HCT116 (cell line): ENCODE measurements at regions not wholly inside any gene's neighbourhood (a gene's known extent, or its start where the extent isn't known, plus 50 kb on each side); places are given as distances from the start of the nearest gene placed in this dataset.

ENCODE experiments used
- CTCF ChIP-seq, 3 experiments: fragments of 200-600 bp in 1 of 3; sonication (generic) in 1 of 3; IDR thresholded peaks in 2 of 3; conservative IDR thresholded peaks in 1 of 3; 2 replicates each; pipeline ENCODE4 v1.5.1; 2012 to 2017; ENCODE audit warnings: low read depth in 2 of 3, low read length in 2 of 3, antibody characterized with exemption in 1 of 3, borderline replicate concordance in 1 of 3, control low read depth in 1 of 3, mild to moderate bottlenecking in 1 of 3, mixed read lengths in 1 of 3, mixed run types in 1 of 3, moderate library complexity in 1 of 3; ENCODE audit not compliant: insufficient read depth in 1 of 3
- EZH2 ChIP-seq: fragments of 200-600 bp; sonication (generic); IDR thresholded peaks from 2 replicates; pipeline ENCODE4 v1.6.1; 2017; ENCODE audit warnings: antibody characterized with exemption, mixed run types
- EZH2phosphoT487 ChIP-seq: fragments of 200-600 bp; IDR thresholded peaks from 2 replicates; pipeline ENCODE4 v1.6.1; 2018; ENCODE audit warnings: antibody characterized with exemption, borderline replicate concordance
- FOSL1 ChIP-seq: IDR thresholded peaks from 2 replicates; pipeline ENCODE4 v1.6.1; 2012; ENCODE audit warnings: low read depth
- JUND ChIP-seq: IDR thresholded peaks from 2 replicates; pipeline ENCODE4 v1.6.1; 2012
- POLR2A ChIP-seq: IDR thresholded peaks from 2 replicates; pipeline ENCODE4 v1.7.0; 2011; ENCODE audit warnings: borderline replicate concordance; ENCODE audit not compliant: insufficient read depth, insufficient read length; ENCODE audit errors: extremely low read depth
- POLR2AphosphoS5 ChIP-seq: IDR thresholded peaks from 2 replicates; pipeline ENCODE4 v1.6.1; 2011; ENCODE audit warnings: mild to moderate bottlenecking, low read depth, low read length, moderate library complexity
- REST ChIP-seq: IDR thresholded peaks from 2 replicates; pipeline ENCODE4 v1.6.1; 2012; ENCODE audit warnings: low read depth
- SP1 ChIP-seq: IDR thresholded peaks from 2 replicates; pipeline ENCODE4 v1.6.1; 2012; ENCODE audit warnings: low read depth
- TCF7L2 ChIP-seq: IDR thresholded peaks from 2 replicates; pipeline ENCODE4 v1.7.0; 2011; ENCODE audit warnings: borderline replicate concordance, inconsistent platforms; ENCODE audit not compliant: insufficient read depth, insufficient read length; ENCODE audit errors: extremely low read depth
- YY1 ChIP-seq: IDR thresholded peaks from 2 replicates; pipeline ENCODE4 v1.6.1; 2011; ENCODE audit warnings: low read length, low read depth, moderate library complexity, mild to moderate bottlenecking; ENCODE audit not compliant: insufficient replicate concordance; ENCODE audit errors: extremely low read depth
- ZBTB33 ChIP-seq: IDR thresholded peaks from 2 replicates; pipeline ENCODE4 v1.6.1; 2011; ENCODE audit warnings: mild to moderate bottlenecking, low read length, moderate library complexity; ENCODE audit not compliant: insufficient replicate concordance; ENCODE audit errors: extremely low read depth
- ZFX ChIP-seq: fragments of 450-650 bp; IDR thresholded peaks from 2 replicates; pipeline ENCODE4 v1.6.1; 2017
- TF ChIP-seq, protein P1 (sequence below): IDR thresholded peaks from 2 replicates; pipeline ENCODE4 v1.6.1; 2012

DNA sequence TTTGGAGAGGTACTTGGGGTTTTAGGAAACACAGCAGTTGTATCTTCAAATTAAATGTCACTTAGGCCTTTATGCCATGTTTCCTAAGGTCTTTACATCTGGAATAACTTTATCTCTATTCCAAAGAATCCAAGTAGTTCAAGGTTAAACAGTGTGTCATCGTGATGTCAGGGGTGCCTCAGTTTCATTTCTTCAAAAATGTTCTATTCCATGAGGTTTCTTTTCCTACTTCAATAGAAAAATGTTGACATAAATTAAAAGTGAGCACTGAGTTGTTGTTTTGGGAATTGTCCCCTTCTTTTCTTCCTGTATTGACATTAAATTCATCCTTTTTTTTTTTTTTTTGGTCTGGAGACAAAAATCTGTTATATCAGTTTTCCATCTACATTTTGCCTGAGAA lies 160.6 kb upstream of the C21orf91 start:
- no peak for TF ChIP-seq CTCF (IDR thresholded peaks at IDR 0.05 in 2 of 3, conservative IDR thresholded peaks at IDR 0.05 in 1 of 3; ENCODE audit: borderline replicate concordance in 1 of 3, insufficient read depth in 1 of 3, low read depth in 2 of 3, low read length in 2 of 3)
- no peak for TF ChIP-seq POLR2AphosphoS5
- no peak for TF ChIP-seq POLR2A
- no peak for TF ChIP-seq TCF7L2
- TF ChIP-seq YY1: no peak
- no peak for TF ChIP-seq REST
- TF ChIP-seq FOSL1: no peak
- TF ChIP-seq SP1: no peak
- no peak for TF ChIP-seq ZBTB33
- TF ChIP-seq JUND: no peak
- no peak for TF ChIP-seq EZH2
- TF ChIP-seq, protein P1, sequence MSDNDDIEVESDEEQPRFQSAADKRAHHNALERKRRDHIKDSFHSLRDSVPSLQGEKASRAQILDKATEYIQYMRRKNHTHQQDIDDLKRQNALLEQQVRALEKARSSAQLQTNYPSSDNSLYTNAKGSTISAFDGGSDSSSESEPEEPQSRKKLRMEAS: no peak
- no peak for TF ChIP-seq EZH2phosphoT487
- no peak for TF ChIP-seq ZFX
